Esophagus squamous epithelium (tissue), 5 donors: ENCODE measurements at regions not wholly inside any gene's neighbourhood (a gene's known extent, or its start where the extent isn't known, plus 50 kb on each side); places are given as distances from the start of the nearest gene placed in this dataset.

Experiments used
- DNase-seq: peaks from one replicate; lab custom pipeline; 2025; lab: John Stamatoyannopoulos, UW
- H3K27ac ChIP-seq, 4 donors: fragments of 200-600 bp; sonication (generic); one replicate each; pipeline ENCODE4 v1.5.1; 2016 to 2019; ENCODE audit warnings: mild to moderate bottlenecking in 1 of 4
- H3K27me3 ChIP-seq, 4 donors: fragments of 200-600 bp; sonication (generic); 1 replicate in 3 of 4; 2 replicates in 1 of 4; pipeline versions ENCODE4 v1.5.1 to v1.6.0; 2017 to 2021; ENCODE audit warnings: antibody characterized with exemption in 1 of 4
- H3K36me3 ChIP-seq, 3 donors: fragments of 200-600 bp; sonication (generic); one replicate each; pipeline ENCODE4 v1.5.1; 2016 to 2019
- H3K4me1 ChIP-seq, 3 donors: fragments of 200-600 bp; sonication (generic); one replicate each; pipeline ENCODE4 v1.5.1; 2017 to 2019
- H3K4me3 ChIP-seq, 4 donors: fragments of 200-600 bp; sonication (generic); 1 replicate in 3 of 4; 2 replicates in 1 of 4; pipeline ENCODE4 v1.5.1; 2016 to 2019; ENCODE audit warnings: mild to moderate bottlenecking in 2 of 4, moderate library complexity in 1 of 4
- H3K9me3 ChIP-seq, 3 donors: fragments of 200-600 bp; sonication (generic); one replicate each; pipeline ENCODE4 v1.5.1; 2016 to 2019
- POLR2A ChIP-seq, 4 donors: fragments of 450-650 bp; IDR thresholded peaks; one replicate each; pipeline ENCODE4 v1.6.1; 2017; ENCODE audit warnings: antibody characterized with exemption in 4 of 4, mild to moderate bottlenecking in 4 of 4, moderate library complexity in 3 of 4
- WGBS, 2 donors: methylation state at CpG; one replicate each; pipeline ENCODE4 v1.1.5; 2018; 5-methylcytosine and 5-hydroxymethylcytosine counted together
- intact Hi-C: fragments of 100-400 bp; cut with DNase I; formaldehyde crosslinking; loops from one replicate; pipeline ENCODE4 v1.15.0; 2022
- small RNA-seq, 4 donors: library from RNA; depleted of rRNA; stranded (forward); fragments of <200 nt; gene quantifications; one replicate each; pipeline ENCODE3, GENCODE V24; 2016
- TF ChIP-seq, protein P1 (sequence below), 6 experiments: fragments of 450-650 bp in 4 of 6; fragments of 200-600 bp in 2 of 6; sonication (generic) in 2 of 6; IDR thresholded peaks; one replicate each; pipeline ENCODE4 v1.5.1; 2016 to 2019; ENCODE audit warnings: antibody characterized with exemption in 6 of 6, mild to moderate bottlenecking in 4 of 6, moderate library complexity in 4 of 6
- donor health status: DM: yes; HTN: yes; CAD: no.

DNA sequence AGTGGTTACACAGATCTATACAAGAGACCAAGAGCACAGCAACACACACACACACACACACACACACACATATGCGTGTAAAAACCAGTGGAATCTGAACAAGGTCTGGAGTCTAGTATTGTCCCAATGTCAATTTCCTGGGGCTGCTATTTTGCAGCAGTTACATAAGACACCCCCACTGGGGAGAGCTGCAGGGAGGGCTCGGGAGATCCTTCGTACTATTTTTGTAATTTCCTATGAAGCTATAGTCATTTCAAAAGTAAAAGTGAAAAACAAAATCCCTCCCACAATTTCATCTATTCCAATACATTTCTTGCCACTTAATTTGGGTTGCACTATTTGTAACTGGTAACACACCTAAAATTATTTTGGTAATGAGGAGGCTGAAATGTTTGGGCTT is 68.5 kb downstream of the C16orf95 start:
- Histone ChIP-seq H3K27me3 (peaks cover 0 to 22% (median 0%) of the 10 kb centered on the region in 4 donors), H3K9me3 (no peaks in the 10 kb centered on the region), H3K4me1 (no peaks in the 10 kb centered on the region), H3K27ac (no peak overlapping the region), H3K36me3 (no peaks in the 10 kb centered on the region), H3K4me3 (no peak overlapping the region)
- WGBS, 2 donors, result 58 to 65% methylated on average over 3 of the region's 3 CpGs
- DNase-seq, result no peak
- intact Hi-C loops, result no loop called here
- no peak for TF ChIP-seq POLR2A (IDR thresholded peaks at IDR 0.05)
- TF ChIP-seq, protein P1, sequence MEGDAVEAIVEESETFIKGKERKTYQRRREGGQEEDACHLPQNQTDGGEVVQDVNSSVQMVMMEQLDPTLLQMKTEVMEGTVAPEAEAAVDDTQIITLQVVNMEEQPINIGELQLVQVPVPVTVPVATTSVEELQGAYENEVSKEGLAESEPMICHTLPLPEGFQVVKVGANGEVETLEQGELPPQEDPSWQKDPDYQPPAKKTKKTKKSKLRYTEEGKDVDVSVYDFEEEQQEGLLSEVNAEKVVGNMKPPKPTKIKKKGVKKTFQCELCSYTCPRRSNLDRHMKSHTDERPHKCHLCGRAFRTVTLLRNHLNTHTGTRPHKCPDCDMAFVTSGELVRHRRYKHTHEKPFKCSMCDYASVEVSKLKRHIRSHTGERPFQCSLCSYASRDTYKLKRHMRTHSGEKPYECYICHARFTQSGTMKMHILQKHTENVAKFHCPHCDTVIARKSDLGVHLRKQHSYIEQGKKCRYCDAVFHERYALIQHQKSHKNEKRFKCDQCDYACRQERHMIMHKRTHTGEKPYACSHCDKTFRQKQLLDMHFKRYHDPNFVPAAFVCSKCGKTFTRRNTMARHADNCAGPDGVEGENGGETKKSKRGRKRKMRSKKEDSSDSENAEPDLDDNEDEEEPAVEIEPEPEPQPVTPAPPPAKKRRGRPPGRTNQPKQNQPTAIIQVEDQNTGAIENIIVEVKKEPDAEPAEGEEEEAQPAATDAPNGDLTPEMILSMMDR (IDR thresholded peaks at IDR 0.05), result no peak

GRCh38 chr16:87249425-87249824 is 67.8 kb downstream of the C16orf95 start:
- TF ChIP-seq, protein P1 (IDR thresholded peaks at IDR 0.05), result no peak
- no peak for TF ChIP-seq POLR2A (IDR thresholded peaks at IDR 0.05)
- intact Hi-C loops, result no loop called here
- Histone ChIP-seq H3K4me1 (no peaks in the 10 kb centered on the region), H3K4me3 (no peak overlapping the region), H3K27me3 (peaks cover 0 to 22% (median 0%) of the 10 kb centered on the region in 4 donors), H3K36me3 (no peaks in the 10 kb centered on the region), H3K27ac (no peak overlapping the region), H3K9me3 (no peaks in the 10 kb centered on the region)
- no peak for DNase-seq
- 83 to 88% methylated on average over 5 to 9 of the region's 10 CpGs for WGBS, 2 donors

- Histone ChIP-seq H3K4me1 (no peaks in the 10 kb centered on the region), H3K36me3 (no peaks in the 10 kb centered on the region), H3K27me3 (peaks cover 0 to 14% (median 0%) of the 10 kb centered on the region in 4 donors), H3K4me3 (no peak overlapping the region), H3K9me3 (no peaks in the 10 kb centered on the region), H3K27ac (no peak overlapping the region)
- intact Hi-C loops, result no loop called here
- no peak for DNase-seq
- TF ChIP-seq, protein P1 (IDR thresholded peaks at IDR 0.05), result no peak
- no peak for TF ChIP-seq POLR2A (IDR thresholded peaks at IDR 0.05)
- 55 to 77% methylated on average over 2 of the region's 2 CpGs for WGBS, 2 donors
Observed at GRCh38 chr16:87250431-87250960, 66.7 kb downstream of the C16orf95 start.

- intact Hi-C loops, result no loop called here
- Histone ChIP-seq H3K27me3 (peaks cover 0 to 8% (median 0%) of the 10 kb centered on the region in 4 donors), H3K36me3 (no peaks in the 10 kb centered on the region), H3K4me1 (no peaks in the 10 kb centered on the region), H3K4me3 (no peak overlapping the region), H3K9me3 (no peaks in the 10 kb centered on the region), H3K27ac (no peak overlapping the region)
- WGBS, 2 donors, result 83 to 85% methylated on average over 12 of the region's 12 CpGs
- no peak for DNase-seq
- TF ChIP-seq, protein P1 (IDR thresholded peaks at IDR 0.05), result no peak
- TF ChIP-seq POLR2A (IDR thresholded peaks at IDR 0.05), result no peak
Observed at GRCh38 chr16:87252269-87252970, 64.8 kb downstream of the C16orf95 start.

Small RNA genes lying in the stretch of these regions (small RNA-seq; reads per million reads assigned to genes)
- 0 reads per million in 4 donors for gene AC093519.1
